GM18517 (cell line): ENCODE measurements at regions not wholly inside any gene's neighbourhood (a gene's known extent, or its start where the extent isn't known, plus 50 kb on each side); places are given as distances from the start of the nearest gene placed in this dataset.
A peak's percentile ranks its signal among the peaks of the same experiment; 100 is the strongest.

Experiments used
- ATAC-seq: cut with Tn5 transposase; IDR thresholded peaks from one replicate; pipeline ENCODE4 v1.9.1; 2021; ENCODE audit warnings: mild to moderate bottlenecking, moderate library complexity; ENCODE audit not compliant: unreplicated experiment

DNA sequence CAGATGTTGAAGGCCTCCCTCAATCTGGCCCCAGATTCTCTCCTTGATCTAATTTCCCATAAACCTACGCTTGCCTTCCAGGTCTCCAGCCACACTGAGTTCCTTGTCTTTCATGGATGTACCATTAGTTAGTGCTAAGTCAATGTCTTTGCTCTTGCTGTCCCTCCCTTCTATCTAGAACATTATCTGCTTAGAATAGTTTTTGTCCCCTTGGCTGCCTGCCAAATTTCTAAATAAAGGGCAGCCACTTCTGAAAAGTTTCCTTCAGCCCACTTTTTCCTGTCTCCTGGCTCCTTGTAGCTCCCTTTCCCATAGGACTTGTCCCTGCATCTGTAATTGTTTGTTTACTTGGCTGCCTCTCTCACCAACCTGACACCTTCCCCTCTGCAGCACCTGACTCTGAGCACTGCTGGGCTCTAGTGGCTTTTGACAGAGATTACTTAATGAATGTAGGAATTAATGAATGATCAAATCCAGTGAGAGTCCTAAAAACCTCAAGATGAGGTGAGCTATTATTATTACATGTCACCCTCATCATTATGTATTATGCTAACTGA is 58.3 kb downstream of the CXCL12 start:
- ATAC-seq, result no peak

DNA sequence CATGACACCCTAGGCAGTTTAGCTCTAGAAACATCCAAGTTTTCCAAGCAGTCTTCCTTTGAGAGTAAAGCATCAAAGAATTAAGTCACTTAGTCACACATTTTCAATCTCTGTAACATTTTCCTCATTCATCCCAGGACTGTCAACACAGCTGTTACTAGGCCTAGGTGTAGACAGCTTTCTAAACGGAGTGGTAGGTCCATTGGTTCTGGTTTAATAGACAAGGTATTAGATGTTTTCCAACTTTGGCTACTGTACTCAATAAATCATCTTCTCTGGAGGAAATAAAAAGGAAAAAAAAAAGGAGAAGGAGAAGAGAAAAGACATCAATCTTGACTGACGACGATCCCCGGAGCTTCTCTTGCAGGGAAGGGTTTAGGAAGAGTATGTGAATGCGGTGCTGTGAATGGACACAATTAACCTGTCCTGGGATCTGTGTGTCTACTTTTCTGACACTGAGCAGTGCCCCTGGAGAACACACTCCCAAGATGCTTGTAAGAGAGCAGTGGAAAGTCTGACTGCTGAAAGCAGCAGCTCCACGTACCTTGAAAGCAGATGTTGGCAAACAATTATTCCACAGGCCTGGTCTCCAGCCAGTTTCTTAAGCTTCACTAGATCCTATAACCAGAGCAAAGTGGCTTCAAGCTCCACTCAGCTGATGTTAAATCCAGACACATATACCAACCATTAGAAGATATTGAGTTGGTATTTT is 59.1 kb downstream of the CXCL12 start:
- no peak for ATAC-seq

DNA sequence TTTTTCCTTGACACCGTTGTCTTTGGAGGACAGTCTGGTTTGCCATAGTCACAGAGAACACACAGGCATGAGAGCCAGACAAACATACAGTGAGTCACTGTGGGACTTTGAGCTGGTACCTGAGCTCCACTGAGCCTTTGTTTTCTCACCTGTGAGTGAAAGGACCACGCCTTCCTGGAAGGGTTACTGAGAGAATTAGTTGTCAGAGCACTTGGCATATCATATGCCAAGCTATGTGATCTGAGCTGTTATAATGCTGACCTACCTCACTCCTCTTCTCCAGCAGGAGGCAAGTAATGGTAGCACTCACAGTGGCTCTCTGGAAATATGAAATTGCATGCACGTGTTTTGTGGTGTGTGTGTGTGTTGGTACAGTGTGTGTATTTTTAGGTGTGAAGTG is 59.7 kb downstream of the CXCL12 start:
- no peak for ATAC-seq

DNA sequence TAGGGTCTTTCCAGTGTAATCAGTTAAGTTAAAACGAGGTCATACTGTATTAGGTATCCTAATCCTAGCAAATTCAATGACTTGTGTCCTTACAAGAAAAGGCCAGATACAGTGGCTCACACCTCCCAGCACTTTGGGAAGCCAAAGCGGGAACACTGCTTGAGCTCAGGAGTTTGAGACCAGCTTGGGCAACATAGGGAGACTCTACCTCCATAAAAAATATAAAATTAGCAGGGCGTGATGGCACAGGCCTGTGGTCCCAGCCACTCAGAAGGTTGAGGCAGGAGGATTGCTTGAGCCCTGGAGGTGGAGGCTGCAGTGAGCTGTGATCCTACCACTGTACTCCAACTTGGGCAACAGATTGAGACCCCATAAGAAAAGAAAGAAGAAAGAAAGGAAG is 61.1 kb downstream of the CXCL12 start:
- no peak for ATAC-seq

DNA sequence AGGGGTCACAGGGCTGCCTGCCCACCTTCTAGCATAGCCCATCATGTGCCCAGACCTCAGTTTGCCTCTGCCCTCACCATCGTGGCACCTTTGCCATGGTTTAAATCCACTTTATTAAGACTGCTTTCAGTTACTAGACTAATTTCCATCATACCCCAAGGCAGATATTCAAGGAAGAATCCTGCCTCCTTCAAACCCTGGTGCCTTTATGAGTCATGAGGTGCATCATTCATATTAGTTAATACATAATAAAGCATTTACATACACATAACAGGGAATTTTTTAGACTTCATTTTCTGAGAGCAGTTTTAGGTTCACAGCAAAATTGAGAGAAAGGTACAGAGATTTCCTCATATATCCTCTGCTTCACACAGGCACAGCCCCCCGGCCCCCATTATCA is 62.8 kb downstream of the CXCL12 start:
- no peak for ATAC-seq

DNA sequence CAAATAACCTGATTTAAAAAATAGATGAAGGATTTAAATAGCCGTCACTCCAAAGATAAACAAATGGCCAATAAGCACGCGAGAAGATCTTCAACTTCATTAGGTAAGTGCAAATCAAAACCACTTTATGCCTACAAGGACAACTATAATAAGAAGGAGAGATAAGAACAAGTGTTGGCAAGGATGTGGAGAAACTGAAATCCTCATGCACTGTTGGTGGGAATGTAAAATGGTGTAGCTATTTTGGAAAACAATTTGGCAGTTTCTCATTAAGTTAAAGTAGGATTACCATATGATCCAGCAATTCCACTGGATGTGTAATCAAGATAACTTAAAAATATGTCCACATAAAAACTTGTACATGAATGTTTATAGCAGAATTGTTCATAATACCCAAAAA is 64.1 kb downstream of the CXCL12 start:
- ATAC-seq, result no peak

DNA sequence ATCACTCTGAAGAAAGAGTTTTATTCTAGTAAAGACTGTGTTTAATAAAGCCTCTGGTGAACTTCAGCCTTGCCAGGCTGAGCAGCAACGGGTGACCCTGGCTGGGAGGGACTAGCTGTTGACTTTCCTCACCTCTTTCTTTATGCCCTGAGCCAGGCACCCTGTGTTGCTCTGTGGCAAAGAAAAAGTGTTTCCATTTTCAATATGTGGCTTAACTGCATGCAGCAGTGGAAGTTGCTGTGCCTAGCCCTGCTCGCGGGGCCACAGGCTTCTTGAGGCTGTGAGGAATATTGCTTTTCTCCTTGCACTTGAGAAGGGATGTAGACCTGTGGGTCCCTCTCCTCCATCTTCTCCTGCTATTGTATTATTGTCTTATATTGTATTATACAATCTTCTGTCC is 67.0 kb downstream of the CXCL12 start:
- no peak for ATAC-seq

DNA sequence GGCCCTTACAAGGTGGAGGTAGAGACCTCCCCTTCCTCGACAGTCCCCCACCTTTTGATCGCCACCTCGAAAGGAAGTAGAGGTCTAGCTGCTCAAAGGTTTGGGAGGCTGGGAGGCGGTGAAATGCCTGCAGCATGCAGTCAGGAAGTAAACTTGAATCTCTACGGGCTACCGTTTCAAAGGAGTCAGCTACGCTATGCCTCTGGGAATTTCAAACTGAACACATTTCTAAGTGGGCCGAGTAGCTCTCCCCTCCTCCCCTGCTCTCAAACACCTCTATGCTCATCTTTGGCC is 68.0 kb downstream of the CXCL12 start:
- ATAC-seq, result no peak

DNA sequence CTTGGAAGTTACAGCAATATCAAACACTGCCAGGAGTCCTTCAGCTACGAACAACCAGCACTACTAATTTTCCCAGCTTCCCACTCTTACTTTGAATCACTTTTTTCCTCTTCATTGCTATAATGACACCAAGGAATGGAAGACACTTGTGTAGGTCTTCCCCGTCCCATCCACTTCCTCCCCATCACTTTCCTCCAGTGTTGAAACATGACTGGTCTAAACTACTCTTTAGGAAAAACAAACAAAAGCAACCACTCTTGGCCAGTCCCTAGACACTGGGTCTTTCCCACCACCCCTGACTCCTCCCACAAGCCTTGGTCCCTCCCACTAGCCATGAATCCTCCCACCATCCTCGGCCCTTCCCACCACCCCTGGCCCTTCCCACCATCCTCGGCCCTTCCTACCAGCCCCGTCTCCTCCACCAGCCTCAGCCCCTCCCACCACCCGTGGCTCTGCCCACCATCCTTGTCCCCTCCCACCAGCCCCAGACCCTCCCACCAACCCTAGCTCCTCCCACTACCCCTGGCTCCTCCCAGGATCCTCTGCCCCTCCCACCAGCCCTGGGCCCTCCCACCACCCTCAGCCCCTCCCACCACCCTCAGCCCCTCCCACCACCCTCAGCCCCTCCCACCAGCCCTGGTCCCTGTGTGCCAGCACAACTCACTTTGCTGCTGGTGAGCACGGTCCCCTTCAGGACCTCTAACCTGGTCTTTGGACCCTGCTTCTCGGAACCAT is 68.5 kb downstream of the CXCL12 start:
- no peak for ATAC-seq

DNA sequence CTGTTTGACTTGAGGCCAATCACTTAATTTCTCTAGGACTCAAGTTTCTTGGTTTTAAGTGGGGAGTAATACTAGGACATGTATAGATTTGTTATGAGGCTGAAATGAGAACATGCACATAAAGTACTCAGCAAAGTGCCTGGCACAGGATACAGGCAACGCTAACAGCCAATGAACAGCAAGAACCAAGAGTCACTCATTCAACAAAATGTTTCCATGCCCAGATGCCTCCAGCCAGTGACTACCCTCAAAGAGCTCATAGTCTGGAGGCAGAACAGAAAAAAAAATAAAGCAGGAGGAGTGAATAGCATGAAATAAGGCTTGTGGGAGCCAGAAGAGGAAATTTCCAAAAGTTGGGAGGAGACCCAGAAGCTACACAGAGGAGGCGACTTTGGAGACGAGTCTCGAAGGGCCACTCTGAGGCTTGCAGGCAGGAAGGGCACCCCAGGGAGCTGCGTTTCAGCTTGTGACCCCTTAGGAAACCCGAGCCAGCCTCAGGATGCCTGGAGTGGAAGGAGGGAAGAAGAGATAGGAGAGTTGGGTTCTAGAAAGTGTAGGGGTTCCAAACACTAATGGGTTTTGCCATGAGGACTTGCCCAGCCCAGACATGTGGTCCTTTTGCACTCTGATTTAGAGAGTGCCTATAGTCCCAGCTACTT is 70.0 kb downstream of the CXCL12 start:
- ATAC-seq, result no peak

DNA sequence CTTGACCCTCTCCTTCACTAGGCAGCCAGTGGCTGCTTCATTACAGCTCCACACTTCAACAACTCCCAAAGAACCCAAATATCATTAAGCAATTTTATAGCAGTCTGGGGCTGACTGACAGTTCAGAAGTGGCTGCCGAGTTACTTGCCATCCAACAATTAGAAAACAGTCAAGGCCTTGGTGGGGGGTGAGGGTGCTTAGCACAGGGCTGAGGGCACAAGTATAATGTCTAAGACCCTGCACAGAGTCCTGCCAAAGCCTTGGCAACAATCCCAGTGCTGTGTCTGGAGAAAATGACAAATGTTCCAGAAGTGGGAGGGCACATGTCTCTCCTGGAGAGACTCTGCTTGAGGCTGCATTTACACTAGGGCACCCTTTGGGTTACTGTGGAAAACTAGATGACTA is 71.1 kb downstream of the CXCL12 start:
- ATAC-seq, result no peak

DNA sequence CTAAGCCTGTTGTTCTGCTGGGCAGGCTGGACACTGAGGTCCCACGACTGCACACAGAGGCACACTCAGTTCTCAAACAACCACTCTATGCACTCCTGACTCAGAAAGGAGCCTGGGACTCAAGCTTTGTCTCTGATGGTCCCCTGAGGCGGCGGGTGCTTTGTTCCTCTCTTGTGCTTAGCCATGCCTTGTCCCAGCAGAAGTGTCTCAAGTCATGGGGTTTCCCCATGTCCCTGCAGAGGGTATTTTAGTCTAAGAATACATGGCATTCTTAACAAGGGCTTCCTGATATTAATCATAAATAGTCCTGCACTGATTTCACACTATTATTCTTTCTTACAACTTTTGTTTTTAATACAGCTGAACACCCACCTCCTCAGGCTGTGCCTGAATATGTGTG is 72.5 kb downstream of the CXCL12 start:
- no peak for ATAC-seq

DNA sequence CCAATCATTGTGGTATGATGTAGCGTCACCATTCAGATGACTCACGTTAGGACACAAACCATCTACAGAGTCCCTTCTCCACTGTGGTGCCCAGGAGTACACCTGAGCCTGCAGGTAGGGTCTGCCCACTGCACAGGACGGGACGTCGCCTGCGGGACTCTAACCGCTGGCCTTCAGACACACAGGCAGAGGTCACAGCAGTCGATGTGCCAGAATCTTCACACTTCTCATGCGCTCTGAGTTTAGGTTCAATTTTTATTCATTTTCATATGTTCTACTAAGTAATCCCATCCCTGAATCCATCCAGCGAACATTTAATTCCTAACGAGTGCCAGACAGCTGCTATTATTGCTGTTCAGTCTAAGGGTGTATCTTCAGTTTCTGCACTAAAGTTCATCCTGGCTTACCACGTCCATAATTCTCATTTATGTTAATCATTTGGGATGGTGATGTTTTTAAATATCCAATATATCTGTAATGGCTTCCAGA is 73.3 kb downstream of the CXCL12 start:
- ATAC-seq, result no peak

DNA sequence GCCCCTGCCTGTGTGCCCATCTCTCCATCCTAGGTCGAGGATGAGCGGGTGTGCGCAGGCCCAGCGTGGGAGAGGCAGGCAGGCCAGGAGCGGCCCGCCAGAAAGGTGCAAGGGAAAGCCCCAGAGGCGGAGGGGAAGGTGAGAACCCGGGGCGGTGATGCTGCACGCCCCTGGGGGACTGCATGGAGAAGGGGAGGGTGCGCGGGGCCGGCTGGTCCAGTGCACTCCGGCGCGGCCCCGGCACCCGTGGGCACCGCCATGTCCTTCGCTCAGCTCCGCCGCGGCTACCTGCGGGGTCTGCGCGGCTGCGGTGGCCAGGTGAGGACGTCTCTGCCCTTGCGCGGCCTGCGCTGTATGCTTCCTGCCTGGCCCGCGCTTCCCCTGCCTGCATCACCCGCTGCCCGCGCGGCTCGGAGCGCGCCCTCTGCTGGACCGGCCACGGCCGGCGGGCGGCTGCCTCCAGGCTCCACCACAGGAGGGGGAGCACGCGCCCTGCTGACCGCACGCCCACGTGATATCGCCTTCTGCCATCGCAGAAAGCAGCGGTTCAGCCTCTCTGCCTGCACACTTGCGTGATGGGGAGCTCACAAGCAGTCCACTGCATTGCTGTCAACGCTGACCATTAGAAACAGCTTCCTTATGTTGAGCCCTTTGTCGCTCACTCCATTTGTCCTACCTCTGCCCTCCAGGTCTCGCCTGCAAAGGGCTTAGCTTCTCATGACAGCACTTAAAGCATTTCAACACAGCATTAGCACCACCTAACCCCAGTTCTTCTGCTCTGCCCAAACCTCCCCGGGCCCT is 73.9 kb downstream of the CXCL12 start:
- ATAC-seq, result peak; percentile 78

DNA sequence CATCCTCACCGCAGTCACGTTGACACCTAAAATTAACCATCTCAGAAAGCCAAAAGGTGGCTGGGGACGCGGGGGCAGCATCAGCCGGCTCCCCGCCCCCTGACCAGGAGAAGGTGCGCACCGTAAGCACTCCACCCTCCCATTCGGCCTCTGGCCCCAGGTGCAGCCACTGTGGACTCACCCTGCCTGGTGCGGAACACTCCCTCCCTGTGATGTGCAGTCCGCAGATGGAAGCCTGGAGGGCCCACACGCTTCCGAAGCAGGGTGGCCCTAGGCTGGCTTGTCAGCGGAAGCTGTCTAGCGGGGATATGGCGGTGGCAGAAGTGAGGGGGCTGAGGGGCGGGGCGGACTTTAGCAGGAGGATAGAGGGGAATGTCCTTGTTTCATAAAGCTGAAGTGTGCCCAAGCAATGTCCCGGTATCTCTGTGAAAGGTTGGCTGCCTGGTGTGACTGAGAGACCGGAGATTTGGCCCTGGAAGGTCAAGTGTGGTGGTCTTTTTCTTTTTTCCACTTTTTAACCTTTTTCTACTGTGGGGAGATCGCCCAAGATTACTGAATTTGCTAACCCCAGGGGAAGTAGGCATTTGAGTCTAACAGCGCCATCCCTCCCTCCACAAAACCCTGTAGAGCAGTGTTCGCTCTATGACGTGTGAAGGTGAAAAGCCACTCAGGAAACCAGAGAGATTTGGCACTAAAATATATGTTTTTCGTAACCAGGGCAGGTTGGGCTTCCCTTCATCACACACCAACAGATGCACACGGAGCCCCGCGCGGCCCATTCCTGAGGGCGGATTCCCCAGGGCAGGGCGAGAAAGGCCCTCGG is 74.7 kb downstream of the CXCL12 start:
- no peak for ATAC-seq

DNA sequence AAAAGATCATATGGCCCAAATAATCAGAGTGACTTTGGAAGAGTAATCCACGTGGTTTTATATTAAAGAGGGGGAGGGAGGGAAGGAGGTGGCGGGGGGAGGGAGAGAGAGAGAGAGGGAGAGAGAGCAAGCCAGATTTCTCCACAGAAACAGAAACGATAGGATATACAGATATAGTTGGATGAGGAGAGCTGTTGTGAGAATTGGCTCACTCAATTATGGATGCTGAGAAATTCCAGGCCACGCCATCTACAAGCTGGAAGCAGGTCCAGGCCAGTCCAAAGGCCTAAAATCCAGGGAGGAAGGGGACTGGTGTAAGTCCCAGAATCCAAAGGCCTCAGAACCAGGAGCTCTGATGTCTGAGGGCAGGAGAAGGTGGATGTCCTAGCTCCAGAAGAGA is 75.5 kb downstream of the CXCL12 start:
- ATAC-seq, result no peak

DNA sequence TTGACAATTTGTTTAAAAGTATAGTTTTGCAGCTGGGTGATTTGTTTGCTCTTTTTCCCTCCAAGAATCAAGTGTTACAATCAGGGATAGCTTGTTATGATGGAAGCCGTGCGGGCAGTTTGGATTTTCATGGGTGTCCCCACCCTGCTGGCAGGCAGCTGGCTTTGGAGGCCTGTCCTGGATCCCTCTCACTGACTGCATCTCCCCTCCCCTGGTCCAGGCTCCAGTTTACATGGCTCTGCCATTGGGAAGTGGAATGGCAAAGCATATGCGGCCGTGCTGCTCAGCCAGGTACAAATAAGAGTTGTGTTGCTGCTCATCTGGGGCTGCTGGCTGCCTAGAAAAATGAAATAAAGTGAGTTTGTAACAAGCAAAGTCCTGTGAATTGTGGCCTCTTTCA is 76.0 kb downstream of the CXCL12 start:
- no peak for ATAC-seq

DNA sequence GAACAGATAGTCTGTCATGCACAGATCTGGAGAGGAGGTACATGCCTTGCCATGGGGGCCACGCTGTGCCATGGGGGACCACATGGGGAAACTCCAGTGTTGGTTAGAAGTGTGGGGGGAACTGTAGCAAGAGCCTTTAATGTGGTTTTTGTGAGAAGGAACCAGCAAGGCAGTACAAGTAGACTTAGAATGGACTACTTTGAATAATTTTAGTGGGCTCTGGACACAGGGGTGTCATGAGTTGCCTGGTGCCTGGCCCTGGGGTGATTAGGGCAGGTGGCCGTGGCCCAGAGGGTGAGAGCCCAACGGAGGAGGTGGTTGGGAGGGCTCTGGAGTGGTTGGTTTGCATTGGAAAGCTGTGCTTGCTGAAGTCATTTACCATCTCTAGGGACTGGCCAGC is 77.2 kb downstream of the CXCL12 start:
- ATAC-seq, result peak; percentile 40

DNA sequence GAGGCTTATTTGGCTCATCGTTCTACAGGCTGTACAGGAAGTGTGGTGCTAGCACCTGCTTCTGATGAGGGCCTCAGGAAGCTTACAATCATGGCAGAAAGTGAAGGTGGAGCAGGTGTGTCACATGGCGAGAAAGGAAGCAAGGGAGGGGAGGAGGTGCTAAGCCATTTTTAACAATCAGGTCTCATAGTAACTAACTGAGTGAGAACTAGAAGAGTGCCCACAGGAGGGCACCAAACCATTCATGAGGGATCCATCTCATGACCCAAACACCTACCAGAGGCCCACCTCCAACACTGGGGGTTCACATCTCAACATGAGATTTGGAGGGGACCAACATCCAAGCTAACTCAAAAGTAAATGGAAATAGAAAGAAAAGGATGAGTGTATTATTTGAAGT is 78.1 kb downstream of the CXCL12 start:
- no peak for ATAC-seq

DNA sequence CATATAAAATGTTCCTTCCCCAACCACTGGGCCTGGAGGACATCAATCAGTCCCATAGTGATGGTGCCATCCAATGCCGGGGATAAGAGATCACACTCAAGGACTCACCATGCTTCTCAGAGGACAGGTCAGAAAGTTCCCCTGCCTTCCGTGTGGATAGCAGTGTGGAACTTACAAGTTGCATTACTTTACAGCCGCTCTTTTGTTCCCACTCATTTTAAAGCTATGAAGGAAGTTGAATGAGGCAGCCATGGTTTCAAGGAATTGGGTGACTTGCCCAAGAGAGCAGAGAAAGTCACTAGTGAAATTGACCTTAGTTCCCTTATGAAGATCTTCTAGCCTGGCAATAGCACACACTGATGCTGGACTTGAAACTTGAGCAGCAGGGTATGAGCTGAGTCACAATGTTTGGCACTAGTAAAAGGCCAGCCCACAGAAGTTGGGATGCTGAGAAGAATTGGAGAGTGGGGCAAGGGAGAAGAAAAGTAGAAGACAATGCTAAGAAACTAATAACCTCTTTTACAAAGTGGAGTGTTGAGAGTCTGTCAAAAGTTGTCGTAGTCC is 78.7 kb downstream of the CXCL12 start:
- no peak for ATAC-seq
